Testis (tissue), 2 donors: ENCODE measurements at regions not wholly inside any gene's neighbourhood (a gene's known extent, or its start where the extent isn't known, plus 50 kb on each side); places are given as distances from the start of the nearest gene placed in this dataset.

Experiments
- POLR2A ChIP-seq: fragments of 450-650 bp; IDR thresholded peaks from one replicate; pipeline ENCODE4 v1.6.1; 2017; ENCODE audit warnings: antibody characterized with exemption, mild to moderate bottlenecking, moderate library complexity
- TF ChIP-seq, protein P1 (sequence below), 3 experiments: fragments of 450-650 bp in 2 of 3; fragments of 200-600 bp in 1 of 3; sonication (generic) in 1 of 3; IDR thresholded peaks; one replicate each; pipeline ENCODE4 v1.5.1; 2016 to 2019; ENCODE audit warnings: antibody characterized with exemption in 3 of 3, mild to moderate bottlenecking in 2 of 3, moderate library complexity in 1 of 3

DNA sequence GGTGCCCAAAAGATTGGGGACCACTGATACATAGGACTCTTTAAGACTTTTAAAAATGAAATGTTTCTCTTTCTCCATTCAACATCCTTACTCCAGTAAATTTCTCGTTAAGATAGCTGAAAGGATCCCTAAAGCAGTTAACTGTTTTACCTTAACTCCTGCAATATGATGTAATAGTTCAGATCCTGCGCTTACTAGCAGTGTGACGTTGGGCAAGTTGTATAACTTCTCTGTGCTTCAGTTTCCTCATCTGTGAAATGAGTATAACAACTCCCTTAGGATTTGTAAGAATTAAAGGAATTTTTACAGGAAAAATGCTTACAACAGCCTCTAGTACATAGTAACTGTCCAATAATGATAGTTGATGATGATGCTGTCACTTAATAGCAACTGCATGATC is 158.9 kb downstream of the TANC2 start:
- TF ChIP-seq, protein P1, sequence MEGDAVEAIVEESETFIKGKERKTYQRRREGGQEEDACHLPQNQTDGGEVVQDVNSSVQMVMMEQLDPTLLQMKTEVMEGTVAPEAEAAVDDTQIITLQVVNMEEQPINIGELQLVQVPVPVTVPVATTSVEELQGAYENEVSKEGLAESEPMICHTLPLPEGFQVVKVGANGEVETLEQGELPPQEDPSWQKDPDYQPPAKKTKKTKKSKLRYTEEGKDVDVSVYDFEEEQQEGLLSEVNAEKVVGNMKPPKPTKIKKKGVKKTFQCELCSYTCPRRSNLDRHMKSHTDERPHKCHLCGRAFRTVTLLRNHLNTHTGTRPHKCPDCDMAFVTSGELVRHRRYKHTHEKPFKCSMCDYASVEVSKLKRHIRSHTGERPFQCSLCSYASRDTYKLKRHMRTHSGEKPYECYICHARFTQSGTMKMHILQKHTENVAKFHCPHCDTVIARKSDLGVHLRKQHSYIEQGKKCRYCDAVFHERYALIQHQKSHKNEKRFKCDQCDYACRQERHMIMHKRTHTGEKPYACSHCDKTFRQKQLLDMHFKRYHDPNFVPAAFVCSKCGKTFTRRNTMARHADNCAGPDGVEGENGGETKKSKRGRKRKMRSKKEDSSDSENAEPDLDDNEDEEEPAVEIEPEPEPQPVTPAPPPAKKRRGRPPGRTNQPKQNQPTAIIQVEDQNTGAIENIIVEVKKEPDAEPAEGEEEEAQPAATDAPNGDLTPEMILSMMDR (IDR thresholded peaks at IDR 0.05): no peak
- TF ChIP-seq POLR2A: no peak
